Colonic mucosa (tissue), 4 donors: ENCODE measurements at regions not wholly inside any gene's neighbourhood (a gene's known extent, or its start where the extent isn't known, plus 50 kb on each side); places are given as distances from the start of the nearest gene placed in this dataset.

ENCODE experiments used
- DNase-seq: peaks from one replicate; pipeline ENCODE4 v3.0.0-alpha.2; 2020
- H3K27ac ChIP-seq: fragments of 200-600 bp; one replicate; pipeline ENCODE4 v1.8.0; 2021
- H3K27me3 ChIP-seq: fragments of 200-600 bp; one replicate; pipeline ENCODE4 v1.8.0; 2021
- H3K36me3 ChIP-seq: fragments of 200-600 bp; one replicate; pipeline ENCODE4 v1.8.0; 2021
- H3K4me1 ChIP-seq: fragments of 200-600 bp; one replicate; pipeline ENCODE4 v1.8.0; 2021; ENCODE audit warnings: mild to moderate bottlenecking
- H3K4me3 ChIP-seq: fragments of 200-600 bp; one replicate; pipeline ENCODE4 v1.8.0; 2021
- H3K9ac ChIP-seq, 2 donors: one replicate each; pipeline ENCODE4 v1.7.0; 2013; ENCODE audit warnings: control low read depth in 2 of 2, low read depth in 2 of 2, low read length in 2 of 2
- H3K9me3 ChIP-seq: fragments of 200-600 bp; one replicate; pipeline ENCODE4 v1.8.0; 2021
- intact Hi-C: fragments of 100-400 bp; cut with DNase I; formaldehyde crosslinking; loops from one replicate; pipeline ENCODE4 v1.14.1; 2022
- TF ChIP-seq, protein P1 (sequence below): fragments of 200-600 bp; IDR thresholded peaks from one replicate; pipeline ENCODE4 v1.8.0; 2022; ENCODE audit warnings: antibody characterized with exemption, mild to moderate bottlenecking
- donor health status: healthy.
- donor health status: DM: no; HTN: no; CAD: no.
- donor health status: DM: no; HTN: no; CAD: no.

DNA sequence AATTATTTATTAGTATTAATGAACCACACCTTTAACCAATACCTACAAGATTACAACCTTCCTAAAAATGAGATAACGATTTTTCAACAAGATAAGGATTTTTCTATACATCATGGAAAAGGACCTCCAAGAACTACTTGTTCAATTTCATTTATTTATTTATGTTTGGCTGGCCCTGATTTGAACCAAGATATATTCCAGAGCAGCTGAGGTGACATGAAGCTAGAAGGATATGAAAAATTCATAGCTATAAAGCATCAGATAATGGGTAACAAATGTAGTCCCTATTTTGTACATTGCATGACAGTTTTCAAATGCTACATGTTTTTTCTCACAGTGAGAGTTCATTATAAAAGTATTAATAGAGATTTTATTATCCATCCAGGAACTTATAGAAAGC lies 798.5 kb upstream of the ARRDC3 start:
- TF ChIP-seq, protein P1, sequence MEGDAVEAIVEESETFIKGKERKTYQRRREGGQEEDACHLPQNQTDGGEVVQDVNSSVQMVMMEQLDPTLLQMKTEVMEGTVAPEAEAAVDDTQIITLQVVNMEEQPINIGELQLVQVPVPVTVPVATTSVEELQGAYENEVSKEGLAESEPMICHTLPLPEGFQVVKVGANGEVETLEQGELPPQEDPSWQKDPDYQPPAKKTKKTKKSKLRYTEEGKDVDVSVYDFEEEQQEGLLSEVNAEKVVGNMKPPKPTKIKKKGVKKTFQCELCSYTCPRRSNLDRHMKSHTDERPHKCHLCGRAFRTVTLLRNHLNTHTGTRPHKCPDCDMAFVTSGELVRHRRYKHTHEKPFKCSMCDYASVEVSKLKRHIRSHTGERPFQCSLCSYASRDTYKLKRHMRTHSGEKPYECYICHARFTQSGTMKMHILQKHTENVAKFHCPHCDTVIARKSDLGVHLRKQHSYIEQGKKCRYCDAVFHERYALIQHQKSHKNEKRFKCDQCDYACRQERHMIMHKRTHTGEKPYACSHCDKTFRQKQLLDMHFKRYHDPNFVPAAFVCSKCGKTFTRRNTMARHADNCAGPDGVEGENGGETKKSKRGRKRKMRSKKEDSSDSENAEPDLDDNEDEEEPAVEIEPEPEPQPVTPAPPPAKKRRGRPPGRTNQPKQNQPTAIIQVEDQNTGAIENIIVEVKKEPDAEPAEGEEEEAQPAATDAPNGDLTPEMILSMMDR = no peak
- H3K4me3 ChIP-seq = no peak overlapping the region
- no peaks in the 10 kb centered on the region for H3K27me3 ChIP-seq
- no peak overlapping the region for H3K27ac ChIP-seq
- H3K9ac ChIP-seq = no peak overlapping the region
- no peak for DNase-seq
- no peaks in the 10 kb centered on the region for H3K9me3 ChIP-seq
- no peaks in the 10 kb centered on the region for H3K36me3 ChIP-seq
- intact Hi-C loops = no loop called here
- no peaks in the 10 kb centered on the region for H3K4me1 ChIP-seq

DNA sequence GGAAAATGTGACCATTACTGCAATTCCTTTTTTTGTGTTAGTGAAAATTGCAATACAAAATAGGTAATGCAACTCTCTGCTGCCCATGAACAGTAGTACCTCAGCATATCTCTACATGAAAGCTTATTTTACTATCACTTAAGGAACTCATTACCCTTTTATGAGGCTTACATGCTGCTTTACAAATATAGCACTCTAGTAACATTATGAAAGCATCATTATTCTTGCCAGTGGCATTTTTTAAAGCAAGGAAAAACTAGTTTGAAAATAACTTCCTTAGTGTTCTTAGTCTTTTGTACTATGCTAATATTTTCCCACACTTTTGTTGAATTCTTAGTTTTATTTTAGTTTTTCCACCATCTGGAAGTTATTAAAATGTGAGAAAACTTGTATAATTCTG lies 797.3 kb upstream of the ARRDC3 start:
- no peaks in the 10 kb centered on the region for H3K27me3 ChIP-seq
- no peak for DNase-seq
- TF ChIP-seq, protein P1 = no peak
- H3K36me3 ChIP-seq = no peaks in the 10 kb centered on the region
- intact Hi-C loops = no loop called here
- H3K9me3 ChIP-seq = no peaks in the 10 kb centered on the region
- H3K4me1 ChIP-seq = no peaks in the 10 kb centered on the region
- no peak overlapping the region for H3K27ac ChIP-seq
- no peak overlapping the region for H3K4me3 ChIP-seq
- H3K9ac ChIP-seq = no peak overlapping the region

DNA sequence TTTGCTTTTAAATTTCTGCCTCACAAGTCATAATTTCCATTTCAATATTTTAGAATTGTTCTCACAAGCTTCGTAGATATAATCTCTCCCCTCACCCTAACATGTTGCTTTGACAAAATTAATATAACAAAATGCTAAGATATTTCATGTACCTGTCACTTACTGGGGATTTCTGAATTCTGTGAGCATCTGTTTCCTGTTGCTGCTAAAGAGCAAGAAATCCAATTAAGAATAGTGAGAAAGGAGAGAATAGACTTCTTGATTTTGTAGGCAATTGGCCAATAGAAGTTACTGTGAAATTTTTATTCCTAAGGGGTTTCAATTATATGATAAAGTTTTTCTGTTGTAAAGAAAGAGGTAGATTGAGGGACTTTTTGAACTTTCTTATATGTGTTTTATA lies 796.5 kb upstream of the ARRDC3 start:
- Histone ChIP-seq H3K36me3 (no peaks in the 10 kb centered on the region), H3K4me1 (no peaks in the 10 kb centered on the region), H3K4me3 (no peak overlapping the region), H3K9me3 (no peaks in the 10 kb centered on the region), H3K27ac (no peak overlapping the region), H3K27me3 (no peaks in the 10 kb centered on the region), H3K9ac (no peak overlapping the region)
- TF ChIP-seq, protein P1 = no peak
- no peak for DNase-seq
- intact Hi-C loops = no loop called here

DNA sequence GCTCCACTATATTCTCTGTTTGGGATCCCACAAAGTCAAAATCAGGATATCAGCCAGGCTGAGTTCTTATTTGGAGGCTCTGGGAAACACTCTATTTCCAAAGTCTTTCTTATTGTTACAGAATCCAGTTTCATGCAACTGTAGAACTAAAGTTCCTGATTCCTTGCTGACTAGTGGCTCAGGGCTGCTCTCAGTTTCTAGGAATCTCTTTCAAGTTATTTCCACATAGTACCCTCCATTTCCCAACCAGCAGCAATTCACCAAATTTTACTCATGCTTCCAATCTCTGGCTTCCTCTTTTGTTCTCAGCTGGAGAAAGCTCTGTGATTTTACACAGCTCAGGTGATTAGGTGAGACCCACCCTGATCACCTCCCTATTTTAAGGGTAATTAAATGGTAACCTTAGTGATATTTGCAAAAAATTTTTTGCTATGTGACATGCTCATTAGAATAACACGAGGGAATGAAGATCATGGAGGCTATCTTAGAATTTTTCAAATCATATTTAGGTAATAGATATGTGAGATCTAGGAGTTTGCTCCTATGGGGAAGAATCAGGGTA lies 794.9 kb upstream of the ARRDC3 start:
- no peaks in the 10 kb centered on the region for H3K4me1 ChIP-seq
- no peak overlapping the region for H3K9ac ChIP-seq
- TF ChIP-seq, protein P1 = no peak
- H3K36me3 ChIP-seq = no peaks in the 10 kb centered on the region
- intact Hi-C loops = no loop called here
- H3K27ac ChIP-seq = no peak overlapping the region
- H3K27me3 ChIP-seq = no peaks in the 10 kb centered on the region
- no peaks in the 10 kb centered on the region for H3K9me3 ChIP-seq
- H3K4me3 ChIP-seq = no peak overlapping the region
- DNase-seq = no peak

DNA sequence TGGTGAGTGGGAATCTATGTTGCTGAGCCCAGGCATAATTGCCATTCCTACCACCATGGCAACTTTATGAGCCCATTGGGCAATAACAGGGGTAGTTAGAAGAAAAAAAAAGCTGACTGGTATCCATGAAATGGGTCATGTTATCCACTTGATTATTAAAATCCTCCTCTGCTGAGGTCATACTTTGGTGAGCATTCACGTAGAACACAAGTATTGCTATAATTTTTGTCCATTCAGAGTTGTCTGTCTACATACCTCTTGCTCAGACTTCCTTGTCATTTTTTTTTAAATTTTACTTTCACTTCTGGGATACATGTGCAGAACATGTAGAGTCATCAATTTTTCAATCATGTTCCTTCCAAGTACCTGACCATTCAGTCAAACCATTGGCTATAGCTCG lies 780.8 kb upstream of the ARRDC3 start:
- no peak overlapping the region for H3K27ac ChIP-seq
- H3K27me3 ChIP-seq = no peaks in the 10 kb centered on the region
- no peaks in the 10 kb centered on the region for H3K9me3 ChIP-seq
- no peaks in the 10 kb centered on the region for H3K36me3 ChIP-seq
- no peak overlapping the region for H3K4me3 ChIP-seq
- H3K4me1 ChIP-seq = no peaks in the 10 kb centered on the region
- no peak overlapping the region for H3K9ac ChIP-seq
- DNase-seq = no peak
- TF ChIP-seq, protein P1 = no peak
- intact Hi-C loops = no loop called here
